ENCODE measurements at regions not wholly inside any gene's neighbourhood (a gene's known extent, or its start where the extent isn't known, plus 50 kb on each side); places are given as distances from the start of the nearest gene placed in this dataset.

- TF ChIP-seq POU2F2 (IDR thresholded peaks at IDR 0.05; ENCODE audit: low read depth, low read length) (no peak), POLR2A (IDR thresholded peaks at IDR 0.05; ENCODE audit: low read depth, low read length) (no peak), POLR2AphosphoS5 (IDR thresholded peaks at IDR 0.05; ENCODE audit: low read depth, low read length) (no peak), TAF1 (IDR thresholded peaks at IDR 0.05; ENCODE audit: low read depth, low read length) (no peak)
Observed at GRCh38 chr12:86710109-86710508, 453.9 kb upstream of the MGAT4C start.

All from GM12891 (cell line).